ENCODE measurements at regions not wholly inside any gene's neighbourhood (a gene's known extent, or its start where the extent isn't known, plus 50 kb on each side); places are given as distances from the start of the nearest gene placed in this dataset.
"Not testable (repeated sequence)": the region's sequence is repeated elsewhere in the genome, so short reads cannot be mapped to it uniquely, and the experiment has no call there.

- DNase-seq (ENCODE audit: low read depth), result no peak
Observed at GRCh38 chr20:6420336-6420735, 297.5 kb upstream of the FERMT1 start.

GRCh38 chr20:6418732-6419131 is 295.9 kb upstream of the FERMT1 start:
- no peak for DNase-seq (ENCODE audit: low read depth)

GRCh38 chr20:6416371-6416770 is 293.5 kb upstream of the FERMT1 start:
- DNase-seq (ENCODE audit: low read depth), result no peak

- DNase-seq (ENCODE audit: low read depth), result no peak
Observed at GRCh38 chr20:6411651-6412050, 288.8 kb upstream of the FERMT1 start.

GRCh38 chr20:6410721-6411120 is 287.9 kb upstream of the FERMT1 start:
- no peak for DNase-seq (ENCODE audit: low read depth)

- DNase-seq (ENCODE audit: low read depth), result no peak
Observed at GRCh38 chr20:6407163-6407562, 284.3 kb upstream of the FERMT1 start.

- DNase-seq (ENCODE audit: low read depth), result no peak
Observed at GRCh38 chr20:6401893-6402557, 279.2 kb upstream of the FERMT1 start.

GRCh38 chr20:6397115-6397514 is 274.3 kb upstream of the FERMT1 start:
- no peak for DNase-seq (ENCODE audit: low read depth)

GRCh38 chr20:6395695-6396094 is 272.9 kb upstream of the FERMT1 start:
- no peak for DNase-seq (ENCODE audit: low read depth)

- no peak for DNase-seq (ENCODE audit: low read depth)
Observed at GRCh38 chr20:6388671-6389197, 265.9 kb upstream of the FERMT1 start.

- DNase-seq (ENCODE audit: low read depth), result no peak
Observed at GRCh38 chr20:6384956-6385486, 262.2 kb upstream of the FERMT1 start.

- DNase-seq (ENCODE audit: low read depth), result no peak
Observed at GRCh38 chr20:6384380-6384779, 261.6 kb upstream of the FERMT1 start.

GRCh38 chr20:6381887-6382286 is 259.1 kb upstream of the FERMT1 start:
- DNase-seq (ENCODE audit: low read depth), result no peak

GRCh38 chr20:6362245-6362644 is 239.4 kb upstream of the FERMT1 start:
- no peak for DNase-seq (ENCODE audit: low read depth)

- no peak for DNase-seq (ENCODE audit: low read depth)
Observed at GRCh38 chr20:6360766-6361165, 237.9 kb upstream of the FERMT1 start.

- no peak for DNase-seq (ENCODE audit: low read depth)
Observed at GRCh38 chr20:6355754-6356451, 233.1 kb upstream of the FERMT1 start.

GRCh38 chr20:6348908-6349307 is 226.1 kb upstream of the FERMT1 start:
- DNase-seq (ENCODE audit: low read depth), result no peak

- no peak for DNase-seq (ENCODE audit: low read depth)
Observed at GRCh38 chr20:6347916-6348315, 225.1 kb upstream of the FERMT1 start.

GRCh38 chr20:6341491-6341890 is 218.7 kb upstream of the FERMT1 start:
- DNase-seq (ENCODE audit: low read depth), result no peak

GRCh38 chr20:6339176-6339575 is 216.3 kb upstream of the FERMT1 start:
- no peak for DNase-seq (ENCODE audit: low read depth)

GRCh38 chr20:6333110-6333509 is 210.3 kb upstream of the FERMT1 start:
- DNase-seq (ENCODE audit: low read depth), result no peak

GRCh38 chr20:6321235-6321634 is 198.4 kb upstream of the FERMT1 start:
- DNase-seq (ENCODE audit: low read depth), result not testable (repeated sequence)

All from HS-5 (cell line).